ENCODE measurements at regions not wholly inside any gene's neighbourhood (a gene's known extent, or its start where the extent isn't known, plus 50 kb on each side); places are given as distances from the start of the nearest gene placed in this dataset.

GRCh38 chr10:44058259-44058658 lies 326.6 kb downstream of the CXCL12 start:
- Histone ChIP-seq H3K27me3 (ENCODE audit: control insufficient read depth, insufficient read depth, low read length) (peaks cover 65% of the 10 kb centered on the region), H3K9me3 (replicated peaks; ENCODE audit: low read length) (no peaks in the 10 kb centered on the region), H3K4me1 (ENCODE audit: control insufficient read depth, insufficient read depth, low read length) (no peaks in the 10 kb centered on the region), H3K9ac (ENCODE audit: low read depth, low read length) (no peak overlapping the region), H3K4me2 (ENCODE audit: low read length) (no peak overlapping the region), H3K36me3 (ENCODE audit: insufficient read depth, low read length) (no peaks in the 10 kb centered on the region), H3K4me3 (ENCODE audit: low read length) (no peak overlapping the region)

DNA sequence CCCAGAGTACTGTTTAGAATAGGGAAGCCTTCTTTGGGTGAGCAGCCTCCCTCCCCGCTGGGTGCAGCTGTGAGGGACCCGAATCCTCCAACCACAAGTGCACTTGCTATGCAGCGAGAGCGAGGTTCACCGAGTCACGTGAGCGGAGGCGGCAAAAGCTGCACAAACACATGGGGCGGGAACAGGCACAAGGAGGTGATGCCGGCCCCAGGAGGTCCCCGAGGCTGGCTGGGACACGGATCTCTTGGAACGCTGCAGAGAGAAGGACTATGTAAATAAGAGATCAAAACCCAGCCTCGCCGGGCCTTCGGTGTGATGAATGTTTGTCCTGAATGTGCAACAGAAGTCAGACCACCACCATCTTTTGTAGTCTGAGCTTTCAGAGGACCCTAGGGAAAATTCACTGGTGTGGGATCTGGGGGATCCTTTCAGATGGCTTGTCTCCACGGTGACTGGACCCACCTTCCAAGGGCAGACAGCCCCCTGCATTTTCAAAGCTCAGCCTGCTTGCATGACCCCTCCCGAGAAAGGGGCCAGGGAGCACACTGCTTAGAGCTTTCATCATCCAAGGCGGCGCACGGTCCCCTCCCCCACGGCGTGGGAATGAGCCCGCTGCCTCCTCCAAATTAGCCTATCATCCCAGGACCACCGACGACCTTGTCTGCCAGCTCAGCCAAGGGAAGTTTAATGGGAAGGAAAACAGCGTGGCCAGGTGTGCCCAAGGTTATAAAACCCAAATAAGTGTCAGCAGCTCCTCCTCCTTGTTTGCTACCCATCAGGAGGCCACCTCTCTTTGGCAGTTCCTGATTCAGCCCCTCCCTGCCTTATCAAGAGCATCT lies 327.7 kb downstream of the CXCL12 start:
- Histone ChIP-seq H3K9ac (ENCODE audit: low read depth, low read length) (no peak overlapping the region), H3K4me1 (ENCODE audit: control insufficient read depth, insufficient read depth, low read length) (peaks cover 4% of the 10 kb centered on the region), H3K9me3 (replicated peaks; ENCODE audit: low read length) (no peaks in the 10 kb centered on the region), H3K27me3 (ENCODE audit: control insufficient read depth, insufficient read depth, low read length) (peaks cover 59% of the 10 kb centered on the region), H3K36me3 (ENCODE audit: insufficient read depth, low read length) (no peaks in the 10 kb centered on the region), H3K4me2 (ENCODE audit: low read length) (no peak overlapping the region), H3K4me3 (ENCODE audit: low read length) (no peak overlapping the region)

DNA sequence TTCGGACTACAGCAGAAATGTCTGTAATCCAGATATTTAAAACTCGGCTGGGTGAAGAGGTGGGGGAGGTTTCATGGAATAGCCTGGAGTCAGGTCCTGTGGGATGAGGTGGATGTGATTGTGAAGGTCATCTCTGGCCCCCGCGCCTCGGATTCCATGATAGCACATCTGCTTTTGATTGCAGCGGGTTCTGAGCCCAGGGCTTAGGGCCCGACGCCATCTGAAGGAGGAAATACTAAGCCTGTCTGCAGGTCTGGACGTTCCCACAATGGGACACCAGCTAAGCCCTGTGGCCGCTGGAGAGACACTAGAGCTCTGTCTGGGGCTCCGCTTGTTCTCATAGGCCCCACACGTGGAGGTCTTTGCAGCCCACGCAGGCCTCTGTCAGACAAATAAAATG lies 328.7 kb downstream of the CXCL12 start:
- Histone ChIP-seq H3K27me3 (ENCODE audit: control insufficient read depth, insufficient read depth, low read length) (peaks cover 54% of the 10 kb centered on the region), H3K4me3 (ENCODE audit: low read length) (no peak overlapping the region), H3K9ac (ENCODE audit: low read depth, low read length) (no peak overlapping the region), H3K4me1 (ENCODE audit: control insufficient read depth, insufficient read depth, low read length) (peaks cover 14% of the 10 kb centered on the region), H3K9me3 (replicated peaks; ENCODE audit: low read length) (no peaks in the 10 kb centered on the region), H3K36me3 (ENCODE audit: insufficient read depth, low read length) (no peaks in the 10 kb centered on the region), H3K4me2 (ENCODE audit: low read length) (no peak overlapping the region)

DNA sequence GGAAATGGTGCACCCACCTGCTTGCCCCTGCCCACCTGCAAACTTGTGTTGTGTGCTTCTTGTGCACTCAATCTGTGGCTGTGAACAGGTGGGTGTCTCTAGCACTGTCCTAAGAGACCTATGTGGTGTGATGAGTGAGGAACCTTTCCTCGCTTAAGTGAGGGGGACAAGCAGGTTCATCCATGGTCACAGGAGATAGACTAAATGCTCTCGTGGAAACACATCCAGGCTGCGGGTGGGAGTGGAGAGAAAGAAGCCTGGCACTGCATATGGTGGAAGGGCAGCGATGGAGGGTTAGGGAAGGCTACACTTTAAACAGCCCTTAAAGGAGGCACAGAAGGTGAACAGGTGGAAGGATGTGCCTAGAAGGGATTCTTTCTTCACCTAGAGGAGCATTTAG lies 330.9 kb downstream of the CXCL12 start:
- H3K36me3 ChIP-seq (ENCODE audit: insufficient read depth, low read length), result no peaks in the 10 kb centered on the region
- no peaks in the 10 kb centered on the region for H3K9me3 ChIP-seq (replicated peaks; ENCODE audit: low read length)
- H3K27me3 ChIP-seq (ENCODE audit: control insufficient read depth, insufficient read depth, low read length), result peaks cover 58% of the 10 kb centered on the region
- no peak overlapping the region for H3K4me3 ChIP-seq (ENCODE audit: low read length)
- H3K9ac ChIP-seq (ENCODE audit: low read depth, low read length), result no peak overlapping the region
- no peak overlapping the region for H3K4me2 ChIP-seq (ENCODE audit: low read length)
- H3K4me1 ChIP-seq (ENCODE audit: control insufficient read depth, insufficient read depth, low read length), result peaks cover 14% of the 10 kb centered on the region

- Histone ChIP-seq H3K4me2 (ENCODE audit: low read length) (no peak overlapping the region), H3K9me3 (replicated peaks; ENCODE audit: low read length) (no peaks in the 10 kb centered on the region), H3K27me3 (ENCODE audit: control insufficient read depth, insufficient read depth, low read length) (peaks cover 53% of the 10 kb centered on the region), H3K36me3 (ENCODE audit: insufficient read depth, low read length) (no peaks in the 10 kb centered on the region), H3K4me3 (ENCODE audit: low read length) (no peak overlapping the region), H3K4me1 (ENCODE audit: control insufficient read depth, insufficient read depth, low read length) (peaks cover 14% of the 10 kb centered on the region), H3K9ac (ENCODE audit: low read depth, low read length) (no peak overlapping the region)
These were observed 331.5 kb downstream of the CXCL12 start for GRCh38 chr10:44053391-44053790.

DNA sequence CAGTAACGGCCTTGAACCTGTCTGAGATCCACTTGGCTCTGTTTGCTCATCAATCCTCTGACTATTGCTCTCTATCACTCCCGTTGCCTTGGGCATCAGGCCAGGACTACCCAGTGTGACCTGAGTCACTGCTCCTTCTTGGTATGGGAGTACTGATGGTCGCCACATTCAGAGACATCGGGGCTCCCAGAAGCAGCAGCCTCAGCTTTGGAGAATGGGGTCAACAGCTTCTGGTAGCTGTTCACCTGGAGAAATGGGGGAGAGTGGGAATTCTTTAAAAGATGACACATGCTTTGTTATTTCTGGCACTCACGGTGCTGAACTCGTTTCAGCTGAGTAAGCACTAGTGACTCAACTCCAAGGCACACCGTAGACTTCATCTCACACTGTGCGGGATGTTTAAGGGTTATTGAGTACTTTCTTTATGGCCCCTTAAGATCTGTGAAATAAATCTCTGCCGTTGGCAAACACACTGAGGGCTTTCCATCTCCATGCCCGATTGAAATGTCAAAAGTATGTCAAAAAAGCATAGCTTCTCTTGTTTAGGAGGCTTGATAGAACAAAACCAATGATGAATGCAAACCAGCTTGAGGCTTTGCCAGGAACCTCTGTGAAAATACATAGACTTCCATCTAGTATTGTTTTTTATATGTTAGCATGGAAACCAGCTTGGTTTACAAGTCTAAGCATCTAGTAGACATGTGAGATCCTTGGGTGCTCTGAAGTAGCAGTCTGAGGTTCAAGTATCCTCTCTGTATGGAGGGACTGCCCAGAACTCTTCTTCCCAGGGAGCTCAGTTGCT lies 333.1 kb downstream of the CXCL12 start:
- no peak overlapping the region for H3K9ac ChIP-seq (ENCODE audit: low read depth, low read length)
- H3K9me3 ChIP-seq (replicated peaks; ENCODE audit: low read length), result no peaks in the 10 kb centered on the region
- peak overlapping the region; percentile 40 for H3K4me2 ChIP-seq (ENCODE audit: low read length)
- peaks cover 37% of the 10 kb centered on the region for H3K27me3 ChIP-seq (ENCODE audit: control insufficient read depth, insufficient read depth, low read length)
- H3K4me1 ChIP-seq (ENCODE audit: control insufficient read depth, insufficient read depth, low read length), result peaks cover 14% of the 10 kb centered on the region
- no peaks in the 10 kb centered on the region for H3K36me3 ChIP-seq (ENCODE audit: insufficient read depth, low read length)
- H3K4me3 ChIP-seq (ENCODE audit: low read length), result no peak overlapping the region

DNA sequence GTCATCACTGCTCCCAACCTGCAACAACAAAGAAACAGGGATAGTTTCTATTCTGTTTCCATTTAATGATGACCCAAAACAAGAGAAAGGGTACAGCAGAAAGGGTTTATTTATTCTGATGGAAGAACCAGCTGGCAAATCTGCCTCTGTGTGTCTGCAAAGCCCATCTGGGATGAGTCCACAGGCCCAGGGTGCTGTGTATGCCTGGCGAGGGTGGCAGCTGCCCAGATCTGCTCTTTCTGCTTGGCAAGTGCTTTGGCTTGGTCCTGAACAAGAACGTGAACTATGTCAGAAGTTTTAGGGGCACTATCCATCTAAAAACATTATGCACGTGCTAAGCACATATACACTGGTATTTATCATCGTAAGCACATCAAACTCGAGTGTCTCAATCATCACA lies 333.8 kb downstream of the CXCL12 start:
- H3K36me3 ChIP-seq (ENCODE audit: insufficient read depth, low read length), result no peaks in the 10 kb centered on the region
- no peak overlapping the region for H3K4me2 ChIP-seq (ENCODE audit: low read length)
- H3K4me3 ChIP-seq (ENCODE audit: low read length), result no peak overlapping the region
- no peaks in the 10 kb centered on the region for H3K9me3 ChIP-seq (replicated peaks; ENCODE audit: low read length)
- H3K27me3 ChIP-seq (ENCODE audit: control insufficient read depth, insufficient read depth, low read length), result peaks cover 30% of the 10 kb centered on the region
- peaks cover 20% of the 10 kb centered on the region for H3K4me1 ChIP-seq (ENCODE audit: control insufficient read depth, insufficient read depth, low read length)
- no peak overlapping the region for H3K9ac ChIP-seq (ENCODE audit: low read depth, low read length)

DNA sequence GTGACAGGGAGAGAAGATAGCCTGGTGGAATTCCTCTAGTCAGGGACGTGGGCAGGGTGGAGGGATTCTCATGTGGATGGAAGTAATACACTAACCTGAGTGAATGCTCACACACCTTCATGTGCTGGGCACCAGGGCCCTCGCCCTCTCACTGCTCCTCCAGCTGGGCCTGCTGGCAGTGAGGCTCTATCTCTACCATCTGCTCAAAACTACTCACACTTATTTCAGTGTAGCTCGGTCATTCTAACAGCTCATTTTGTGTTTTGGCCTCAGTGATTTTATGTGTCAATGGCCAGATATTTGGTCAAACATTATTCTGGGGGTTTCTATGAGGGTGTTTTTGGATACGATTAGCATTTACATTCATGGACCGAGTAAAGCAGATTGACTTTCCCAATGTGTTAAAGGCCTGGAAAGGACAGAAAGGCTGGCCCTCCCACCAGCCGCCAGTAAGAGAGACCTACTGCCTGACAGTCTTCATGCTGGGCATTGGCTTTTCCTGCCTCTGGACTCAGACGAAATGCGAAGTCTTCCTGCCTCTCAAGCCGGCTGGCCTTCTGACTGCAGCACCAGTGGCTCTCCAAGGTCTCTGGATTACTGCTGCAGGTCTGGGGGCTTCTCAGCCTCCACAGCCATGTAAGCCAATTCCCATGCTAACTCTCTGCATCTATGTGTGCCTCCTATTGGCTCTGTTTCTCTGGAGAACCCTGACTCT lies 335.4 kb downstream of the CXCL12 start:
- Histone ChIP-seq H3K4me3 (ENCODE audit: low read length) (no peak overlapping the region), H3K4me2 (ENCODE audit: low read length) (no peak overlapping the region), H3K9me3 (replicated peaks; ENCODE audit: low read length) (no peaks in the 10 kb centered on the region), H3K4me1 (ENCODE audit: control insufficient read depth, insufficient read depth, low read length) (peaks cover 20% of the 10 kb centered on the region), H3K27me3 (ENCODE audit: control insufficient read depth, insufficient read depth, low read length) (peaks cover 24% of the 10 kb centered on the region), H3K36me3 (ENCODE audit: insufficient read depth, low read length) (no peaks in the 10 kb centered on the region), H3K9ac (ENCODE audit: low read depth, low read length) (no peak overlapping the region)

DNA sequence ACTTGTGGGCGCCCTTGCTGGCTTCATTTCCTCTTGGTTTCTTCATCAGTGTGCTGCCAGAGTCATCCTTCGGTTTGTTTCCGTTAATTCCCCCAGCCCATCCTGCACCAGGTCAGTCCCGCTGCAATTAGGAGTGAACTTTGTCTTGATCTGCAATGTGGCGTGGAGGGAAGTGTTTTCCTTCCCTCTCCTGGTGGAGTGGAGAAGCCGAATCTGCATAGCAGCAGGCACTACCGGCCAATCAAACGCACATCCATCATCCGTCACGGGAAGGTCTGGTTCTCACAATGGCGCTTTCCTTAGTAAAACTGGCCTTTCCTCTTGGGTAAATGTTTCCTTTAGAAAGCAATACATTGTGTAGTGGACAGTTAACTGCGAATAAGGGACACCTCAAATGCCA lies 337.5 kb downstream of the CXCL12 start:
- Histone ChIP-seq H3K9me3 (replicated peaks; ENCODE audit: low read length) (no peaks in the 10 kb centered on the region), H3K36me3 (ENCODE audit: insufficient read depth, low read length) (no peaks in the 10 kb centered on the region), H3K4me2 (ENCODE audit: low read length) (no peak overlapping the region), H3K4me1 (ENCODE audit: control insufficient read depth, insufficient read depth, low read length) (peaks cover 18% of the 10 kb centered on the region), H3K4me3 (ENCODE audit: low read length) (no peak overlapping the region), H3K9ac (ENCODE audit: low read depth, low read length) (no peak overlapping the region), H3K27me3 (ENCODE audit: control insufficient read depth, insufficient read depth, low read length) (peaks cover 20% of the 10 kb centered on the region)

DNA sequence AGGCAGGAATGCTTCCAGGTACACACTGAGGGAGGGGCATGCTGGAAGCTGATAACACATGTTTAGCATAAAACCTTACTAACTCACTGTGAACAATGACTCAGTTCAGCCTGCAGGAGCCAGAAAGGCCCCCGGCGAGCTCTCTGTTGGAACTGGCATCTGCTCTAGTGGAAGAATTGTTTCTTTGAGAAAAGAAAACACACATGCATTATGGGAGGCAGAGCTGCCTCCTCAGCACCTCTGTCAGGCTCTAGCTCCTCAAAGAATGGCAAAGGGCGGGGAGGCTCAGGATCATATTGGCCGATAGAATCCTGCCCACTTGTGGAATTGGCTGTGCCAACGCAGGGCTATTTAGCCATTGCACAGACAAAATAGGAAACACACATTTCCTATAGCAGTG lies 338.3 kb downstream of the CXCL12 start:
- Histone ChIP-seq H3K36me3 (ENCODE audit: insufficient read depth, low read length) (no peaks in the 10 kb centered on the region), H3K9me3 (replicated peaks; ENCODE audit: low read length) (no peaks in the 10 kb centered on the region), H3K4me2 (ENCODE audit: low read length) (no peak overlapping the region), H3K4me3 (ENCODE audit: low read length) (no peak overlapping the region), H3K9ac (ENCODE audit: low read depth, low read length) (no peak overlapping the region), H3K27me3 (ENCODE audit: control insufficient read depth, insufficient read depth, low read length) (peaks cover 22% of the 10 kb centered on the region), H3K4me1 (ENCODE audit: control insufficient read depth, insufficient read depth, low read length) (peaks cover 10% of the 10 kb centered on the region)

GRCh38 chr10:44045020-44045419 lies 339.9 kb downstream of the CXCL12 start:
- H3K4me1 ChIP-seq (ENCODE audit: control insufficient read depth, insufficient read depth, low read length), result peaks cover 5% of the 10 kb centered on the region
- H3K4me3 ChIP-seq (ENCODE audit: low read length), result no peak overlapping the region
- peaks cover 13% of the 10 kb centered on the region for H3K27me3 ChIP-seq (ENCODE audit: control insufficient read depth, insufficient read depth, low read length)
- no peaks in the 10 kb centered on the region for H3K36me3 ChIP-seq (ENCODE audit: insufficient read depth, low read length)
- no peak overlapping the region for H3K4me2 ChIP-seq (ENCODE audit: low read length)
- no peak overlapping the region for H3K9ac ChIP-seq (ENCODE audit: low read depth, low read length)
- no peaks in the 10 kb centered on the region for H3K9me3 ChIP-seq (replicated peaks; ENCODE audit: low read length)

Data from skeletal muscle satellite cell (primary cell).